Activated effector memory CD4-positive, alpha-beta T cell treated with Interleukin-2 at 50 U/mL for 16 hours (primary cell): ENCODE measurements at regions not wholly inside any gene's neighbourhood (a gene's known extent, or its start where the extent isn't known, plus 50 kb on each side); places are given as distances from the start of the nearest gene placed in this dataset.
"Not testable (repeated sequence)": the region's sequence is repeated elsewhere in the genome, so short reads cannot be mapped to it uniquely, and the experiment has no call there.

Source experiments
- DNase-seq: peaks from one replicate; pipeline ENCODE4 v3.0.0-alpha.2; 2020

- DNase-seq = no peak
Measured at GRCh38 chr11:134737563-134738510, 325.8 kb upstream of the B3GAT1 start.

DNA sequence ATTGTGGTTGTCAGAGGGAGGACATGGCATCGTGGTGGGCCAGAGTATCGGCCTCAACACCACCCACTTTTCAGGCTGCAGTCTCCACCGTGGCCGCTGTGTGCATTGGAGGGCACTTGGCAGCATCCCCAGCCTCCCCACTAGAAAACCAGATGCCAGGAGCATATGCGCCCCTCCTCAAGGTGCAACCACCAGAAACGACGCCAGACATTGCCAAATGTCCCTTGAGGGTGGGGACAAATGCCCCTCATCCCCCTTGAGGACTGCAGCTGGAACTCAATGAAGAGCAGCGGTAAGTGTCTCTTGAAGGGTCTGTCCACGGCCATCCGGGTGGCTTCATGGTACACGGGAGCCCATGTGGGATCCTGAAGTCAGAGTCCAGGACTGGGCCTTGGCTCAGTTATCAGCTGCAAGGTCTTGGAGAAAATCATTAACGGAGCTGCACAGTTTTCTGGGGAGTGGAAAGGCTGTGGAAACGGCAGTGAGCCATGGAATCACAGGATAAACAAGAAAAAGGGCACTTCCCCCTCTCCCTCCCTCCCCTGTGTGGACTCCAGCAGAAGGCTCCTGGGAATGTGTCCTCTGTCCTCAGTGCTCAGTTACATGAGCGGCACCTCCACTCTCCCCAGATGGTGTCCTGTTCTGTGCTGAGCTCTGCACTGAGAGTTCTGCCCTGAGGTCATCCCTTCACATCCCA is 324.4 kb upstream of the B3GAT1 start:
- DNase-seq = no peak

DNA sequence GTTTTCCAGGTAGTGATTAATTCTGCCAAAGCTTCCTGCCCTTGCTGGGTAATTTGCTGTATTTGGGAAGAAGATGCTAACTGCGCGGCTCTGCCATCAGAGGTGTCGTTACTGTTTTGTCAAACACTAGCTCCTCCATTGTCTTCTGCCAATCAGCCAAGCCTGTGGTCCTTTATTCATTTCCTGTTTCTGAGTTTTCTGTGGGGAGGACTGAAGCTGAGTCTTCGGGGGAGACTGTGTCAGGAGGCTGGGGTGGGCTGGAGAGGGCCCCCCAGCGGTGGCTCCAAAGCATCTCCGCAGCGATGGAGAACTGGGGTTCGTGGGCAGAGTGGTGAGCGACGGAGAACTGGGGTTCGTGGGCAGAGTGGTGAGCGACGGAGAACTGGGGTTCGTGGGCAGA is 322.9 kb upstream of the B3GAT1 start:
- no peak for DNase-seq

GRCh38 chr11:134734141-134734845 is 322.3 kb upstream of the B3GAT1 start:
- DNase-seq = no peak

DNA sequence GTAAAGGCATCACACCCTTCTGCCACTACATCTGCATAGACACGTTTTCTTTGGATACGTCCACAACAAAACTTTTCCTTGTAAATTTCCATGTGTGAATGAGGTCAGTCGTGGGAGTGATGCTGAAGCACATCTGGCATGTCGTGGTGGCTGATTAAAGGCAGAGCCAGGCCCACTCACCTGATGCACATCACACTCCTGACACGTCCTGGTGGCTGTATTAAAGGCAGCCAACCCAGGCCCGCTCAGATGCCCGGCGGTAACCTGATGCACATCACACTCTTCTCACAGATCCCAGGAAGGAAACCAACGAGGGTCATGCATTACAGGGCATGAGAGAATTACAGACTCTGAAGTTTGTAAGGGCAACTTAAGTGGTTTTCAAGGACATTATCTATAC is 321.6 kb upstream of the B3GAT1 start:
- no peak for DNase-seq

DNA sequence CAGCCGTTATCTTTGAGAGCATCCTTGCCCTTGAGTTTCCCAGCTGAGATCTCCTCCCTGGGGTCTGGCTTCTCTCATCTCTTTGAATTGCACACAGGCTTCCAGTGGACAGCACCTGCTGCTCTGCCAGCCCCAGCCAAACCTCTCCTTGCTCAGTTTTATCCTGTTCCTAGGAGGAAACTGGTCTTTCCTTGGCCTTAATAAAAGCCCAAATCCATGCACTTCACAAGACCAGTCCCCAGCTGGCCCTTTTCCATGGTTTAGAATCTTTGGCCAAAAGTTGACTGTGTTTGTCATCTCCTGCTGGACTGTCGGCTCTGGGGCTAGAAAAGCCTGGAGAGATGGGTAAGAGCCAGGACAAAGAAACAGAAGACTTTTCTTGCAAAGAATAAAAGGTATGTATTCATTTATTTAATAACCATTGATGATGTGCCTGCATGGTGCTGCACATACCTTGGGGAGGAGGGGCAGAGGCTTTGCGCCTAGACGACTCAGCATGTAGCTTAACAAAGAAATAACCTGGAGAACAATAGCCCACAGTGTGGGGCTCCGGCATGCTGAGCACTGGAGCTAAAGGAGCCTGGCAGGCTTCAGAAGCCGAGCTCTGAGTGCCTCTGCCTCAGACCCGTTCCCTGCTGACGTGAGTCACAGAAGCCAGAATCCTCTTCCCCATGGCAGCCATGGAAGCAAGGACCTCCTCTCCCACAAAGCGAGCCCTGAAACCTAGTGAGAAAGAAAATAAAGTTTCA is 319.3 kb upstream of the B3GAT1 start:
- no peak for DNase-seq

DNA sequence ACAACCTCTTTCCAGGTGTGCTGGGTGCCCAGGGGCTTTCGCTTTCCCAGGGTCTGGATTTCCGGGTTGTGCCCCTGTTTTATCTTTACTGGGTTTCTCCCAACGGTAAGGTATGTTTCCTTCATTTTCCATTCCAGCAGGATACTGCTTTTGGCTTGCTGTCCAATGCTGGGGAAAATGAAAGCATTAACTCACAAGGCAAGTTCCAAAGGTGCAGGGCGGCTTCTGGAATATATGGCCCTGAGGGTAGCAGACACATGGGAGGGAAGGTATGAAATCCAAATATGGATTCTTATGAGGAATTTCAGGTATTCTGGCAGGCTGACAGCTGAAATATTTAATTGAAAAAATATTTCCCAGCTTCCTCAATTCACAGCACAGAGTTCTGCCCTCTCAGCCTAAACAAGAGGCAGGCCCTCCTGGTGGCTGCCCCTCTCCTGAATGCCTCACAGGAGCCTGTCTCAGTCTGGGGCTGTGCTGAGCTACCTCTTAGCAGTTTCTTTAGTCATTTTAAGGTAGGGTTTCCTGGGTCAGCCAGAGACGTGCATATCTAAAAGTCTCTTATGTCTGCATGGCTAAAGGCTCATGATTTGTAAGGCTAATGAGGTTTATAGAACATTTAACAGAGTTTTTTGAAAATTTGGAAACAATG is 318.6 kb upstream of the B3GAT1 start:
- no peak for DNase-seq

DNA sequence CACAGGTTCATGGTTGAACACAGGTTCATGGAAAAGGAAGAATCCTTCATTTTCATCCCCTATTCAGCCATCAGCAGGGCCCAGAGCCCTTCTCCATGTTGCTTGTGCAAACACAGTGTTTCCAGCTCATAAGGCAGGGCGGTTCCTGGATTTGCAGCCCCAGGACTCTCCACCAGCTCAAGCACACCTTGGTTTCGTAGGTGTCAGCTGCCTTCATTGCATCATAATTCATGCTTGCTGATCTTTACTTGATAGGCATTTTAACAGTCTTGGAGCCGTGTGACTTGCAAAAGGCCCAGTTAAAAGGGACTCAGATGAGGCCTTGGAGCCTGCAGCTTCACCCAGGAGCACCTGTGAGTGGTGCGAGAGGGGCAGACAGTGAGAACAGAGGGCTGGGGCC is 318.1 kb upstream of the B3GAT1 start:
- DNase-seq = no peak

DNA sequence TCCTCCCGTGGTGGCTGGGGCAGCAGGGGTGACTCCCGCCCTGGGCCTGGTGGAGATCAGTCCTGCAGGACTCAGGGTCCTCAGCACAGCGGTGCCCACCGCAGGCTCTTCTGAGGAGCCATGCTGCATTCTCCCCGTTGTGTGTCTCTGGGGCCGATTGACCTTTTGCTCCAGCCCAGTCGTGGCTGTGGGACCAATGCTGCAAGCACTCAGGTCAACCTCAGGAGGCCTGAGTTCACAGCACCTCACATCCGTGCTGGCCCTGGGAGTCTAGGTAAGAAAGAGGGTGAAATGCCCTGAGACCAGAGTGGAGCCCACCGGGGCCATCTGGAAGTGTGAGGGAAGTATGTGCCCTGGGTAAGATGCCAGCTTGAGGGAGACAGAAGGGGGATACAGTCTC is 316.1 kb upstream of the B3GAT1 start:
- DNase-seq = no peak

DNA sequence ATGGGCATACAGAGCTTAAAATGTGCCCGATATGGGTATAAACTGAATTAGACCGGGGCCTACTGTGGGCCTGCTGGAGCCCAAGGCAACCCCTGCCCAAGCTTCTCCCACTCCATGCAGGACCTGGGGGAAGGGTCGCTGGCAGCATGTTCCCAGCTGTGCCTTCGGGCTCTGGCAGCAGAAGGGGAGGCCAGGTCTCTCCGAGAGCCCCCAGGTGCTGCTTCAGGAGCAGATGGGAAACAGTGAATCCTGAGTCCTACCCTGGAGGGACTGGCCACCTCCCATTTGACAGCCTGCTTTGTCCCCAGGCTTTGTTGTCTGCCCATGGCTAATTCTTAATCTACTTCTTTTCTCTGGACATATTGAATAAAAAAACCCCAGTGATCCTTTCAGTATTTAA is 315.6 kb upstream of the B3GAT1 start:
- no peak for DNase-seq

- DNase-seq = no peak
Measured at GRCh38 chr11:134727204-134727603, 315.2 kb upstream of the B3GAT1 start.

DNA sequence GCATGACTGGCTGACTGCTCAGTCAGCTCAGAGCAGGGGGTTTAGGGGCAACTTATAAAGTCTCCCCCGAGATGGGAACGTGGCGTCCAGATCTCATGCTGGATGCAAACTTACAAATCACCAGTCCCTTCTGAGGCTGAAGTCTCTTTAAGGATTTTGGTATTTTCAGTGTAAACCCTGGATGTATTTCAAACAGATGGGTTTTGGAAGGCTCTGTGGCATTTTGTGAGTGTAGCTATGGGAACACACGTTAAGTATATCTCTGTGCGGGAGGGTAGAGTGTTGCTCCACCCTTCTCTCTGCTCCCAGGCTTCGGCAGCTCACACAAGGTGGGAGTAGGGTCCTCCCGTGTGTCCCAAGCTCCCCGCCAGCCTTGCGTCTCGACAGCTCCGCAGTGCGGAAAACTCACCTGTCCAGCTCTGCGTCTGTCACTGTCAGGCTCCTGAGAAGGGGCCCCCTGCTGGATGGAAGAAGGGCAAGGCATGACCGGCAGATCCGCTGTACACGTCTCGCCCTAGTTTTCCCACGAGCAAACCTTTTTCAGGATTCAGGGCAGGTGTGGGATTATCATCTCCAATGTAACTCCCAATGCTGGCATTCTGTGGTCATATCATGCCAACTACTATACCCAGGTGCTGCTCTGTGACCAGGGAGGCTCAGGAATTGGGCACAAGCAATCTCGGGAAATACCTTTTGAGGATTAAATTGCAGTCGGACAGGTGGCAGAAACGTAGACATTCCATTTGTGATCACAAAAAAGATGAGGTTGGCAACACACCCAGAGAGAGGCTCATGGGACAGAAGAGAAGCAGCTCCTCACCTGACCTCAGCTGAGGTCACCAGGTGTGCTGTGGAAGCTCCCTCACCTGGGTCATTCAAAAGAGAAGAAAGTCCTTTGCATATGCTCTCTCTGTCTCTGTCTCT is 313.9 kb upstream of the B3GAT1 start:
- DNase-seq = no peak

GRCh38 chr11:134725211-134725610 is 313.2 kb upstream of the B3GAT1 start:
- DNase-seq = no peak

DNA sequence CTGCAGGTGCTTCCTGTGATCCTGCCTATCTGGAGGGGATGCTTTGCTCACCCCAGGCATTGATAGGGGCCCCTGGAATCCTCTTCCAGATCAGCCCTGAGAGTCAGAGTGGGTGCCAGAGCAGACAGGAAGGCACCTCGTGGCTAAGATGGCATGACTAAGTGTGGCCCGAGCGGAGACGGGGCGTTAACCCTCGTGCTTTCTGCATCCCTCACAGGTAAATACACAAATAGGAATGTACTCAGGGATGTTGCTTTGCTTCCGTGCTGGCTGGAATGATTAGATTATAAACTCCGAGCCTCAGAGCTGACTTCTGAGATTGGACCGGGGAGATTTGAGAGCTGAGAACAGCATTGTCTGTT is 312.7 kb upstream of the B3GAT1 start:
- no peak for DNase-seq

DNA sequence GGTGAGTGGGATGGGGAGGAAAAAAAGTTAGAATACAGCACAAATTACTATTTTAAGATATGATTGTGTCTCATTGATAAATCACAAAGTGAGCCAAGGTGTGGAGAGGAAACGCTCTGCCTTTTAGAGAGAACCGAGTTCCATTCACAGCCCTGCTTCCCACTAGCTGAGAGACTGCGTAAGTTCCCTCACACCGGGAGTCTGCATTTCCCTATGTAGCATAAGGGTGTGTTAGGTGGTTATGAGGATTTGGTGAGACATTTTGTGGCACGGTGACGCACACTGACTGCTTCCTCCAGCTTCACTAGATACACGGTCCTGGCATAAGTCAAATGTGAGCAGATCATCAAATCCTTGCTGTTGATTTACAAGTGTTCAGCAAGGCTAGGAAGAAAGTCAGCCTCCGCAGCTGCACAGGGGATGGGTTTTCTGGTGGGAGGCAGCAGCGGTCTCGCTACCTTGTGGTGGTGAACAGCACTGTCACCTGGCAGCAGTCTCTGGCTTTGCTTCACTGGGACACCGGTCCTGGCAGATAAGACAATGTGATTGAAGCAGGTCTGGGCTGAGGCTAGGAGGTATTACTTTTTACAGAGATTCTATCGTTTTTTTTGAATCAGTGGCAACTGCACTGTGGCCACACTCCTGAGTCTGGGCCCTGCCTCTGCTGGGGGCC is 312.2 kb upstream of the B3GAT1 start:
- DNase-seq = no peak

DNA sequence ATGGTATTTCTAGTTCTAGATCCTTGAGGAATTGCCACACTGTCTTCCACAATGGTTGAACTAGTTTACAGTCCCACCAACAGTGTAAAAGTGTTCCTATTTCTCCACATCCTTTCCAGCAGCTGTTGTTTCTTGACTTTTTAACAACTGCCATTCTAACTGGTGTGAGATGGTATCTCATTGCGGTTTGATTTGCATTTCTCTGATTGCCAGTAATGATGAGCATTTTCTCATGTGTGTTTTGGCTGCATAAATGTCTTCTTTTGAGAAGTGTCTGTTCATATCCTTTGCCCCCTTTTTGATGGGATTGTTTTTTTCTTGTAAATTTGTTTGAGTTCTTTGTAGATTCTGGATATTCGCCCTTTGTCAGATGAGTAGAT is 308.6 kb upstream of the B3GAT1 start:
- DNase-seq = not testable (repeated sequence)

- not testable (repeated sequence) for DNase-seq
Measured at GRCh38 chr11:134719940-134720690, 308.1 kb upstream of the B3GAT1 start.

DNA sequence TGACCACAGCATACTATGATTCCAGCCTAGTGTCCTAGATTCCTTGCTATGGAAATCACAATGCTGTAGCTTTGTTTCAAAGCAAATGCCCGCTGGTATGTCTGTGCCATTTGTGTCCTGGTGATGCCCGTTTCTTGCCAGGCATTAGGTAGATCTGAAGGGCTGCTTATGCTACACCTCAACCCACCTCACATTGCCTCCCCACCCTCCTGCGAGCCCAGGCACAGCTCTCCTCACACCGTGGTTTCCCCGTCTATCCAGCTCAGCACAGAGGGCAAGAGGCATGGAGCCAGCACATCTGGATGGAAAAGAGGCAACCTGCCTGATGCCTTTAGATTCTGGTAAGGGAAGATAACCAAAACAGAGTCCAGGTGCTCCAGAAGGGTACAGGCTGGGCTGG is 307.4 kb upstream of the B3GAT1 start:
- no peak for DNase-seq

GRCh38 chr11:134716582-134716981 is 304.5 kb upstream of the B3GAT1 start:
- DNase-seq = no peak
